WTC11 (cell line): ENCODE measurements at regions not wholly inside any gene's neighbourhood (a gene's known extent, or its start where the extent isn't known, plus 50 kb on each side); places are given as distances from the start of the nearest gene placed in this dataset.

ENCODE experiments used
- ATAC-seq: fragments of 200-7000 bp; cut with Tn5 transposase; 2 replicates; pipeline ENCODE4 v1.10.0; 2021; ENCODE audit warnings: mild to moderate bottlenecking, moderate library complexity
- CTCF ChIA-PET: fragments of 300-600 bp; sonication (Branson Sonifier 250); formaldehyde crosslinking; loops from one replicate; lab custom pipeline; 2021; ENCODE audit warnings: antibody characterized with exemption; lab: Charles Lee
- POLR2A ChIA-PET: fragments of 350-600 bp; sonication (Branson Sonifier 250); formaldehyde crosslinking; loops from one replicate; lab custom pipeline; 2021; ENCODE audit warnings: antibody characterized with exemption; lab: Charles Lee
- DNase-seq: peaks from one replicate; pipeline ENCODE4 v3.0.0; 2021; ENCODE audit warnings: low spot score
- H3K27ac Mint-ChIP-seq: 2 replicates; pipeline ENCODE4 v1.8.0; 2021; ENCODE audit warnings: mixed read lengths
- H3K27me3 Mint-ChIP-seq: 2 replicates; pipeline ENCODE4 v1.8.0; 2021; ENCODE audit warnings: low read depth, mild to moderate bottlenecking, moderate library complexity, mixed read lengths
- H3K36me3 Mint-ChIP-seq: 2 replicates; pipeline ENCODE4 v1.8.0; 2021; ENCODE audit warnings: mixed read lengths
- H3K4me1 Mint-ChIP-seq: 2 replicates; pipeline ENCODE4 v1.8.0; 2022; ENCODE audit warnings: mixed read lengths
- H3K4me3 Mint-ChIP-seq: 2 replicates; pipeline ENCODE4 v1.8.0; 2021; ENCODE audit warnings: mild to moderate bottlenecking, moderate library complexity, mixed read lengths
- H3K9me3 Mint-ChIP-seq: 2 replicates; pipeline ENCODE4 v1.8.0; 2021; ENCODE audit warnings: mixed read lengths
- CREB1 ChIP-seq: sonication (generic); formaldehyde crosslinking; IDR thresholded peaks from 2 replicates; pipeline ENCODE4 v1.8.0; 2023; ENCODE audit warnings: mild to moderate bottlenecking, missing genetic modification reagents
- CTCF ChIP-seq: fragments of 200-600 bp; IDR thresholded peaks from 2 replicates; pipeline ENCODE4 v1.8.0; 2022; ENCODE audit warnings: antibody characterized with exemption
- E2F4 ChIP-seq: sonication (generic); formaldehyde crosslinking; IDR thresholded peaks from 2 replicates; pipeline ENCODE4 v1.8.1; 2022; ENCODE audit warnings: low read depth, mild to moderate bottlenecking, moderate library complexity, missing genetic modification reagents, borderline replicate concordance
- FOXK1 ChIP-seq: sonication (generic); formaldehyde crosslinking; IDR thresholded peaks from 2 replicates; pipeline ENCODE4 v1.8.0; 2022; ENCODE audit warnings: mild to moderate bottlenecking, moderate library complexity, missing genetic modification reagents
- GRHL2 ChIP-seq: fragments of 250-450 bp; sonication (Bioruptor Pico); IDR thresholded peaks from 2 replicates; pipeline ENCODE4 v1.8.0; 2022; ENCODE audit warnings: mild to moderate bottlenecking, moderate library complexity; ENCODE audit not compliant: insufficient replicate concordance, severe bottlenecking
- IRF1 ChIP-seq: sonication (generic); formaldehyde crosslinking; IDR thresholded peaks from 2 replicates; pipeline ENCODE4 v1.8.0; 2023; ENCODE audit warnings: missing genetic modification reagents
- KAT7 ChIP-seq: sonication (generic); formaldehyde crosslinking; IDR thresholded peaks from 2 replicates; pipeline ENCODE4 v1.8.1; 2023; ENCODE audit warnings: missing genetic modification reagents, mild to moderate bottlenecking, borderline replicate concordance
- MAX ChIP-seq: sonication (generic); formaldehyde crosslinking; IDR thresholded peaks from 2 replicates; pipeline ENCODE4 v1.8.0; 2022; ENCODE audit warnings: mild to moderate bottlenecking, missing genetic modification reagents
- MYBL2 ChIP-seq: sonication (generic); formaldehyde crosslinking; IDR thresholded peaks from 2 replicates; pipeline ENCODE4 v1.8.1; 2023; ENCODE audit warnings: mild to moderate bottlenecking, moderate library complexity, missing genetic modification reagents
- NFYB ChIP-seq: sonication (generic); formaldehyde crosslinking; conservative IDR thresholded peaks from 2 replicates; pipeline ENCODE4 v1.8.0; 2022; ENCODE audit warnings: low read depth, missing genetic modification reagents
- NR3C1 ChIP-seq: sonication (generic); formaldehyde crosslinking; conservative IDR thresholded peaks from 2 replicates; pipeline ENCODE4 v1.8.1; 2023; ENCODE audit warnings: low read depth, mild to moderate bottlenecking, missing genetic modification reagents
- PREB ChIP-seq: sonication (generic); formaldehyde crosslinking; IDR thresholded peaks from 2 replicates; pipeline ENCODE4 v1.8.1; 2022; ENCODE audit warnings: mild to moderate bottlenecking, missing genetic modification reagents, moderate library complexity, borderline replicate concordance
- PRRX2 ChIP-seq: fragments of 250-450 bp; sonication (Bioruptor Pico); IDR thresholded peaks from 2 replicates; pipeline ENCODE4 v1.8.0; 2021; ENCODE audit warnings: mild to moderate bottlenecking
- RORB ChIP-seq: fragments of 250-450 bp; sonication (Bioruptor Pico); IDR thresholded peaks from 2 replicates; pipeline ENCODE4 v1.9.0; 2021; ENCODE audit warnings: mild to moderate bottlenecking
- TCF7 ChIP-seq: sonication (generic); formaldehyde crosslinking; IDR thresholded peaks from 2 replicates; pipeline ENCODE4 v1.8.0; 2022; ENCODE audit warnings: mild to moderate bottlenecking, low read depth, missing genetic modification reagents, moderate library complexity
- ZBTB21 ChIP-seq: sonication (generic); formaldehyde crosslinking; IDR thresholded peaks from 2 replicates; pipeline ENCODE4 v1.8.1; 2023; ENCODE audit warnings: mild to moderate bottlenecking, missing genetic modification reagents, borderline replicate concordance
- ZMAT4 ChIP-seq: fragments of 250-450 bp; sonication (Bioruptor Pico); IDR thresholded peaks from 2 replicates; pipeline ENCODE4 v1.9.0; 2021; ENCODE audit warnings: mild to moderate bottlenecking
- ZNF121 ChIP-seq: sonication (generic); formaldehyde crosslinking; IDR thresholded peaks from 2 replicates; pipeline ENCODE4 v1.8.0; 2023; ENCODE audit warnings: missing genetic modification reagents
- ZNF263 ChIP-seq: sonication (generic); formaldehyde crosslinking; IDR thresholded peaks from 2 replicates; pipeline ENCODE4 v1.8.1; 2022; ENCODE audit warnings: low read depth, mild to moderate bottlenecking, moderate library complexity, missing genetic modification reagents
- ZNF317 ChIP-seq: sonication (generic); formaldehyde crosslinking; IDR thresholded peaks from 2 replicates; pipeline ENCODE4 v1.8.1; 2023; ENCODE audit warnings: low read depth, mild to moderate bottlenecking, moderate library complexity, missing genetic modification reagents, borderline replicate concordance
- TF ChIP-seq, protein P1 (sequence below): sonication (generic); formaldehyde crosslinking; IDR thresholded peaks from 2 replicates; pipeline ENCODE4 v1.8.0; 2023; ENCODE audit warnings: missing genetic modification reagents, mild to moderate bottlenecking, borderline replicate concordance
- TF ChIP-seq, protein P2 (sequence below): sonication (generic); formaldehyde crosslinking; IDR thresholded peaks from 2 replicates; pipeline ENCODE4 v1.8.1; 2023; ENCODE audit warnings: mild to moderate bottlenecking, moderate library complexity, missing genetic modification reagents
- TF ChIP-seq, protein P3 (sequence below): sonication (generic); formaldehyde crosslinking; IDR thresholded peaks from 2 replicates; pipeline ENCODE4 v1.8.1; 2022; ENCODE audit warnings: low read depth, missing genetic modification reagents, borderline replicate concordance

DNA sequence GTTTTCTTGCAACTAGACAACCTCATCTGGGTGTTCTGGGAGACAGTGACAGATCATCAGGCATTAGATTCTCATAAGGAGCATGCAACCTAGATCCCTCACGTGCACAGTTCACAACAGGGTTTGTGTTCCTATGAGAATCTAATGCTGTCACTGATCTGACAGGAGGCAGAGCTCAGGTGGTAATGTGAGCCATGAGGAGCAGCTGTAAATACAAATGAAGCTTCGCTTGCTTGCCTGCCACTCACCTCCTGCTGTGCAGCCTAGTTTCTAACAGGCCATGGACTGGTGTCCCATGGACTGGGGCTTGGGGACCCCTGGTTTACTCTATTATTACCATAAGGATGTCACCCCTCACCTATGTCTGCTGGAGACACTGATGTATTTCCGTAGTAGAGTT is 166.8 kb downstream of the PSAT1 start:
- ATAC-seq (no peak), DNase-seq (no peak)
- ChIA-PET POLR2A (no interaction called here), CTCF (no interaction called here)
- Mint-ChIP-seq H3K27ac (no peak overlapping the region), H3K4me3 (no peak overlapping the region), H3K9me3 (peaks cover 50% of the 10 kb centered on the region), H3K27me3 (no peaks in the 10 kb centered on the region; the same call in 1 of the 2 replicates), H3K36me3 (peaks cover 39% of the 10 kb centered on the region), H3K4me1 (0 out of 2 replicates have a peak, but pooled peaks cover 2% of the 10 kb centered on the region)
- no peak for TF ChIP-seq MAX (CRISPR knock-in tag)
- TF ChIP-seq, protein P1, sequence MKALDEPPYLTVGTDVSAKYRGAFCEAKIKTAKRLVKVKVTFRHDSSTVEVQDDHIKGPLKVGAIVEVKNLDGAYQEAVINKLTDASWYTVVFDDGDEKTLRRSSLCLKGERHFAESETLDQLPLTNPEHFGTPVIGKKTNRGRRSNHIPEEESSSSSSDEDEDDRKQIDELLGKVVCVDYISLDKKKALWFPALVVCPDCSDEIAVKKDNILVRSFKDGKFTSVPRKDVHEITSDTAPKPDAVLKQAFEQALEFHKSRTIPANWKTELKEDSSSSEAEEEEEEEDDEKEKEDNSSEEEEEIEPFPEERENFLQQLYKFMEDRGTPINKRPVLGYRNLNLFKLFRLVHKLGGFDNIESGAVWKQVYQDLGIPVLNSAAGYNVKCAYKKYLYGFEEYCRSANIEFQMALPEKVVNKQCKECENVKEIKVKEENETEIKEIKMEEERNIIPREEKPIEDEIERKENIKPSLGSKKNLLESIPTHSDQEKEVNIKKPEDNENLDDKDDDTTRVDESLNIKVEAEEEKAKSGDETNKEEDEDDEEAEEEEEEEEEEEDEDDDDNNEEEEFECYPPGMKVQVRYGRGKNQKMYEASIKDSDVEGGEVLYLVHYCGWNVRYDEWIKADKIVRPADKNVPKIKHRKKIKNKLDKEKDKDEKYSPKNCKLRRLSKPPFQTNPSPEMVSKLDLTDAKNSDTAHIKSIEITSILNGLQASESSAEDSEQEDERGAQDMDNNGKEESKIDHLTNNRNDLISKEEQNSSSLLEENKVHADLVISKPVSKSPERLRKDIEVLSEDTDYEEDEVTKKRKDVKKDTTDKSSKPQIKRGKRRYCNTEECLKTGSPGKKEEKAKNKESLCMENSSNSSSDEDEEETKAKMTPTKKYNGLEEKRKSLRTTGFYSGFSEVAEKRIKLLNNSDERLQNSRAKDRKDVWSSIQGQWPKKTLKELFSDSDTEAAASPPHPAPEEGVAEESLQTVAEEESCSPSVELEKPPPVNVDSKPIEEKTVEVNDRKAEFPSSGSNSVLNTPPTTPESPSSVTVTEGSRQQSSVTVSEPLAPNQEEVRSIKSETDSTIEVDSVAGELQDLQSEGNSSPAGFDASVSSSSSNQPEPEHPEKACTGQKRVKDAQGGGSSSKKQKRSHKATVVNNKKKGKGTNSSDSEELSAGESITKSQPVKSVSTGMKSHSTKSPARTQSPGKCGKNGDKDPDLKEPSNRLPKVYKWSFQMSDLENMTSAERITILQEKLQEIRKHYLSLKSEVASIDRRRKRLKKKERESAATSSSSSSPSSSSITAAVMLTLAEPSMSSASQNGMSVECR (CRISPR knock-in tag) = no peak
- no peak for TF ChIP-seq GRHL2
- no peak for TF ChIP-seq RORB (CRISPR knock-in tag)
- no peak for TF ChIP-seq NR3C1 (CRISPR knock-in tag)
- TF ChIP-seq, protein P2, sequence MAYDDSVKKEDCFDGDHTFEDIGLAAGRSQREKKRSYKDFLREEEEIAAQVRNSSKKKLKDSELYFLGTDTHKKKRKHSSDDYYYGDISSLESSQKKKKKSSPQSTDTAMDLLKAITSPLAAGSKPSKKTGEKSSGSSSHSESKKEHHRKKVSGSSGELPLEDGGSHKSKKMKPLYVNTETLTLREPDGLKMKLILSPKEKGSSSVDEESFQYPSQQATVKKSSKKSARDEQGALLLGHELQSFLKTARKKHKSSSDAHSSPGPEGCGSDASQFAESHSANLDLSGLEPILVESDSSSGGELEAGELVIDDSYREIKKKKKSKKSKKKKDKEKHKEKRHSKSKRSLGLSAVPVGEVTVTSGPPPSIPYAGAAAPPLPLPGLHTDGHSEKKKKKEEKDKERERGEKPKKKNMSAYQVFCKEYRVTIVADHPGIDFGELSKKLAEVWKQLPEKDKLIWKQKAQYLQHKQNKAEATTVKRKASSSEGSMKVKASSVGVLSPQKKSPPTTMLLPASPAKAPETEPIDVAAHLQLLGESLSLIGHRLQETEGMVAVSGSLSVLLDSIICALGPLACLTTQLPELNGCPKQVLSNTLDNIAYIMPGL = no peak
- no peak for TF ChIP-seq CTCF
- TF ChIP-seq ZNF317 = no peak
- no peak for TF ChIP-seq PRRX2 (CRISPR knock-in tag)
- no peak for TF ChIP-seq ZMAT4 (CRISPR knock-in tag)
- no peak for TF ChIP-seq ZNF263
- no peak for TF ChIP-seq KAT7 (CRISPR knock-in tag)
- TF ChIP-seq IRF1 (CRISPR knock-in tag) = no peak

DNA sequence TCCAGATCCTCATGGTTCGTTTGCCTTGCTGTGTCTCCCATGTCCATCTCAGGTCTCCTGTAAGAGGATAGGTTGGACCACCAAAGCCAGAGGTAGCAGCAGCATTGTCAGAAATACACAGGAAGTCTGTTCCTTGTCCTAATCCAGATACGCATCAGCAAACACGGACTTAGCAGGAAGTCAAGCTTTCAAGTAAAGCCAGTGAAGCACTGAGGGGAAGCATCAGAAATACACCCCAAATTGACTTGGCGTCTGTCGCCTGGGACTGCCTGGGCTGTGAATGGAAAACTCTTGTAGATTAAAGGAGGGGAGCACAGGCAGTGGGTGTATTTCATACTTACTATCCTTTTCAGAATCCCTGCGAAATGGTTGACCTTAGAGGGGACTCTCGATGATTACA is 171.3 kb downstream of the PSAT1 start:
- ATAC-seq (no peak), DNase-seq (no peak)
- H3K27ac Mint-ChIP-seq = no peak overlapping the region
- ChIA-PET POLR2A (interaction anchor here (0.6 kb wide), 1 partner anchor 172 kb away, joined by 3 read pairs; the partner anchor contains the start of gene PSAT1), CTCF (no interaction called here)
- peaks cover 19% of the 10 kb centered on the region for H3K9me3 Mint-ChIP-seq
- H3K27me3 Mint-ChIP-seq = no peaks in the 10 kb centered on the region
- 0 out of 2 replicates have a peak, but pooled peaks cover 2% of the 10 kb centered on the region for H3K4me1 Mint-ChIP-seq
- no peak overlapping the region for H3K4me3 Mint-ChIP-seq
- H3K36me3 Mint-ChIP-seq = peaks cover 9% of the 10 kb centered on the region
- TF ChIP-seq TCF7 (CRISPR knock-in tag) (no peak), FOXK1 (no peak), E2F4 (CRISPR knock-in tag) (no peak), NFYB (CRISPR knock-in tag) (no peak), ZBTB21 (CRISPR knock-in tag) (no peak), PREB (no peak), MYBL2 (CRISPR knock-in tag) (no peak), ZNF121 (CRISPR knock-in tag) (no peak), CREB1 (no peak)
- TF ChIP-seq, protein P3, sequence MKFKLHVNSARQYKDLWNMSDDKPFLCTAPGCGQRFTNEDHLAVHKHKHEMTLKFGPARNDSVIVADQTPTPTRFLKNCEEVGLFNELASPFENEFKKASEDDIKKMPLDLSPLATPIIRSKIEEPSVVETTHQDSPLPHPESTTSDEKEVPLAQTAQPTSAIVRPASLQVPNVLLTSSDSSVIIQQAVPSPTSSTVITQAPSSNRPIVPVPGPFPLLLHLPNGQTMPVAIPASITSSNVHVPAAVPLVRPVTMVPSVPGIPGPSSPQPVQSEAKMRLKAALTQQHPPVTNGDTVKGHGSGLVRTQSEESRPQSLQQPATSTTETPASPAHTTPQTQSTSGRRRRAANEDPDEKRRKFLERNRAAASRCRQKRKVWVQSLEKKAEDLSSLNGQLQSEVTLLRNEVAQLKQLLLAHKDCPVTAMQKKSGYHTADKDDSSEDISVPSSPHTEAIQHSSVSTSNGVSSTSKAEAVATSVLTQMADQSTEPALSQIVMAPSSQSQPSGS (CRISPR knock-in tag) = no peak
